ENCODE measurements at regions not wholly inside any gene's neighbourhood (a gene's known extent, or its start where the extent isn't known, plus 50 kb on each side); places are given as distances from the start of the nearest gene placed in this dataset.

GRCh38 chr11:45512471-45513148 lies 152.8 kb downstream of the CHST1 start:
- H3K4me2 ChIP-seq (ENCODE audit: insufficient read depth, insufficient read length, low read length), result no peak overlapping the region
- H3K4ac ChIP-seq (ENCODE audit: low read depth, low read length), result no peak overlapping the region
- no peak overlapping the region for H3K9ac ChIP-seq (ENCODE audit: extremely low read depth, insufficient read length, low read length)
- no peak for TF ChIP-seq CTCF (conservative IDR thresholded peaks at IDR 0.05)
- H3T11ph ChIP-seq (ENCODE audit: low read length), result no peak overlapping the region
- H3K56ac ChIP-seq (ENCODE audit: insufficient read length, low read depth, low read length), result no peak overlapping the region
- no peak overlapping the region for H2BK5ac ChIP-seq (ENCODE audit: insufficient read length, low read length)
- WGBS (ENCODE audit: extremely low coverage, insufficient read length, low lambda C conversion rate), result no CpG with 5 or more reads among the region's 3 CpGs
- H3K27ac ChIP-seq (ENCODE audit: insufficient read length, low read depth, low read length), result no peak overlapping the region
- no peak overlapping the region for H3K23ac ChIP-seq (ENCODE audit: insufficient read length, low read depth, low read length)
- no peak overlapping the region for H4K5ac ChIP-seq (ENCODE audit: insufficient read length, low read depth, low read length)
- Mint-ChIP-seq H3K27me3 (ENCODE audit: low read depth) (peaks cover 15% of the 10 kb centered on the region), H3K4me3 (no peak overlapping the region), H3K36me3 (ENCODE audit: insufficient read depth in 1 of 3, low read depth in 3 of 3) (no peaks in the 10 kb centered on the region; a peak in 1 of 7 replicates), H3K27ac (no peak overlapping the region), H3K9me3 (no peaks in the 10 kb centered on the region), H3K4me1 (peaks cover 2 to 4% of the 10 kb centered on the region in 2 experiments; a peak in 2 of 4 replicates)
- no peak overlapping the region for H3K14ac ChIP-seq (ENCODE audit: insufficient read depth, low read length)
- no peak for DNase-seq
- H3K4me1 ChIP-seq (ENCODE audit: insufficient read depth, low read length), result no peaks in the 10 kb centered on the region
- H3K27me3 ChIP-seq (ENCODE audit: insufficient read depth, low read length), result no peaks in the 10 kb centered on the region
- H4K20me1 ChIP-seq (ENCODE audit: control insufficient read depth, insufficient read depth, insufficient read length), result no peaks in the 10 kb centered on the region
- H3K18ac ChIP-seq (ENCODE audit: insufficient read length, low read depth, low read length), result no peak overlapping the region
- no peak overlapping the region for H4K8ac ChIP-seq (replicated peaks; ENCODE audit: insufficient read length, low read depth, low read length)
- no peaks in the 10 kb centered on the region for H3K79me2 ChIP-seq (ENCODE audit: insufficient read depth, low read length)
- H2BK20ac ChIP-seq (ENCODE audit: low read depth, low read length, poor library complexity, severe bottlenecking), result no peak overlapping the region
- no peak overlapping the region for H2BK15ac ChIP-seq (ENCODE audit: low read depth, low read length)
- no peaks in the 10 kb centered on the region for H3K23me2 ChIP-seq (ENCODE audit: insufficient read length, low read depth, low read length, poor library complexity, severe bottlenecking)
- H4K91ac ChIP-seq (ENCODE audit: insufficient read length, low read depth, low read length), result no peak overlapping the region
- no peaks in the 10 kb centered on the region for H3K9me3 ChIP-seq (ENCODE audit: control insufficient read depth, low read depth, low read length)
- H2BK120ac ChIP-seq (ENCODE audit: low read depth, low read length, poor library complexity, severe bottlenecking), result no peak overlapping the region
- no peak overlapping the region for H2AFZ ChIP-seq (ENCODE audit: low read length)
- no peak overlapping the region for H2AK5ac ChIP-seq (ENCODE audit: insufficient read length, low read length)
- no peak overlapping the region for H2BK12ac ChIP-seq (ENCODE audit: insufficient read length, low read depth, low read length)
- H3K79me1 ChIP-seq (ENCODE audit: insufficient read depth, low read depth, low read length, poor library complexity, severe bottlenecking), result no peaks in the 10 kb centered on the region

Data from H9 (cell line).